HG02610 (cell line): ENCODE measurements at regions not wholly inside any gene's neighbourhood (a gene's known extent, or its start where the extent isn't known, plus 50 kb on each side); places are given as distances from the start of the nearest gene placed in this dataset.
"Not testable (repeated sequence)": the region's sequence is repeated elsewhere in the genome, so short reads cannot be mapped to it uniquely, and the experiment has no call there.

Experiments
- ATAC-seq: cut with Tn5 transposase; IDR thresholded peaks from one replicate; pipeline ENCODE4 v1.9.1; 2021; ENCODE audit warnings: mild to moderate bottlenecking, moderate library complexity; ENCODE audit not compliant: unreplicated experiment

DNA sequence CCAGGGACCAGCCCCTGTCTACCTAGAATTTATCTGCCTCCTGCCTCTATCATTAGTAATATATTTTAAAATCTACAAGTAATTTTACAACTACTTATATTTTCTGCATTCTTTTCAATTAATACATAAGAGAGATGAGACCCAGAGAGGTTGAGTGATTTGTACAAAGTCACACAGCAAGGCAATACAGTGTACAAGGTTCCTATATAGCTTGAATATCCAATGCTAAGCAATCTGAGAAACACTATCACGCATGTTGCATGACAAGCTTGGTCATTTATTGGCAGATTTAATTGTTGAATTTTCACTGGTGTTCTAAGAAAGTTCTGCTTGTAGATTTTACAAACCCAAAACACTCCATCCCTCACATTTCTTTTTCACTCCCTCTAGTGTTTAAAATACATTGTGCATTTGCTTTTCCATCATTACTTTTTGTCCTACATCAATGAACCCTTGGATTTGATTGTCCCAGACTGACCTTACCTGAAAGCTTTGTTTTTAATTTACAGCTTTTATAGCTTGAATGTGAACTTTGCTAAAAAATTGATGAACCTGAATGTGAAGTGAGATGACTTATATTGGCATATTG is 520.9 kb upstream of the CITED2 start:
- ATAC-seq, result no peak

DNA sequence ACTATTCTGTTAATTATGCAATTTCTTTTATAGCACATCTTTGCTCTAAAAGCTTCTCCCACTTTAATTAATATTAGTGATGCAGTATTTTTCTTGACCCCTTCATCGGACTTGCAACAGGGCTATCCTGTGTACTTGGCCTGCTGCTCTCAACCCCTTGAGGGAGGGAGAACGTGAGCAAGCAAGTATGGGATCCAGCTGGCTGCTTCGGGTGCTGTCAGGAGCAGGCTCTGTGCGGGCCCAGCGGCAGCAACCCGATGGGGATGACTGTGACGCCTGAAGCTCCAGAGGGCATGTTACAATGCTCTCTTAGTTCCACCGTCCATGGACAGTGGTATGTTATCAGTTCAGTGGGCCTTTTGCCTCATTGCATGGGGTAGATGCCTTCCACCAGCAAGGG is 519.8 kb upstream of the CITED2 start:
- ATAC-seq, result no peak

DNA sequence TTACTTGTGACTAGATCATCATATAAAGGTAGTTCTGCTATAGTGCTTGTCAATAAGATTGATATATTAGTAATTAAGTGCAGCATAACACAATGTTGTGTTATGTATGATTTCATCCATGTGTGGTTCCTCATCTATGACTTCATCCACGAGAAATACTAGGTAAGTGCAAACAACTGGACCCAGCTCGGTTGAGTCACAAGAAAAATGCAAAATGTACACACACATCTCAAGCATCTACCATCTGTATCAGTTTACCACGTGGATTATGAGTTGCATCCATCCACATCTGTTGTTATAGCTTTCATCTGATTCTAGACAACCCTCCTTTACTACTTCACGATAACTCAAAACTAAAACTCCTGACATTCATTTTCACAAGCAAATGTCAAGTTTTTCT is 517.0 kb upstream of the CITED2 start:
- ATAC-seq, result no peak

DNA sequence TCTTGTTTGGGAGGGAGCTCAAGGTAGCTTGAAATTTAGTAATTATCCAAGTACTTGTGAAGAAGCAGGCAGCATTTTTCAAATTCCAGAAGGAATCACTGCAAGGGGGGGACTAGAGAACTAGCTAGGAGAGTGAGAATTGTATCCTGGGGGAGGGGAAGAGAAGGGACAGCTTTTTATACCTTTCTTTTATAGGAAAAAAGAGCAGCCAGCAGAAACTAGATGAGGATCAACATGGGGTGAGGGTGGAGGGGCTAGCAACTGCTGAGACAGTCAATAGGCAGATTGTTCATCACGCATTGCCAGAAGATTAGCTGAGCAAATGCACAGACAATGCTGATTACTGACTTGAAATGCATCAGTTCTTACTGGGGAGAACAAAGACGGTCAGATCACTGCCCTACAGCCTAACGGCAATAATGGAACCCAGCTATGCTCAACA is 514.3 kb upstream of the CITED2 start:
- ATAC-seq, result no peak

DNA sequence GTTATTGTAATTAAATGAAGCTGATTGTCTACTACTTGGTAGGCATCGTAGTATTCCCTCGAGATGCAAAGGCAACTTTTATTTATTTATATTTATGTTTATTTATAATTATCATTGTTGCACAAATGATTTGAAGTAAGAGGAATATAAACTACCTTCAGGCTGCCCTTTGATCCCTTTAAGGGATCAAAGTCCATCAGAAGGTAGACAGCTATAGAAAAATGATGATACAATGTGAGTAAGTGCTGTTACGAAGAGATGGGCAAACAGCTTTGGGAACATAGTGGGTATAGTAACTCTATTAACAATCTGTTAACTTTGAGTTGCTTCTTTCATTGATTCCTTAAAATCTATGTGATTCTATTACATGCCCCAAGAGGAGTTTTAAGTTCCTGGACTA is 512.8 kb upstream of the CITED2 start:
- no peak for ATAC-seq

DNA sequence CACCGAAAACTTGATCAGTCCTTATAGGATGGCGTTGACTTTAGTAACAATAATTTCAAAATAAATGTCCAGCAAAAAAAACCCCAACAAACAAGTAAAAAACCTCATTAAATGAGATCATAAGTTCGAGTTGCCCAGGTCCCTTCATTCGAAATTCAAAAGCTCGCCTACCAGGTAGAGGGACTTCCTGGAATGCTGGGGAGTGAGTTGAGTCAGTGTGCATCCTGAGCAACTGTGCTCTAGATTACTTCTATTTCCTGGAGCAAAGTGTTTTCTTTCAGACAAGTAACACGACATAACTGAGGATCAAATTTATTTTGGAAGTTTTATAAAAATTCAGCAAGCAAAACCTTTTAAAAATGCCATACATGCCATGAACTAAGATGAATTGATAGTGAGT is 511.9 kb upstream of the CITED2 start:
- ATAC-seq, result no peak

DNA sequence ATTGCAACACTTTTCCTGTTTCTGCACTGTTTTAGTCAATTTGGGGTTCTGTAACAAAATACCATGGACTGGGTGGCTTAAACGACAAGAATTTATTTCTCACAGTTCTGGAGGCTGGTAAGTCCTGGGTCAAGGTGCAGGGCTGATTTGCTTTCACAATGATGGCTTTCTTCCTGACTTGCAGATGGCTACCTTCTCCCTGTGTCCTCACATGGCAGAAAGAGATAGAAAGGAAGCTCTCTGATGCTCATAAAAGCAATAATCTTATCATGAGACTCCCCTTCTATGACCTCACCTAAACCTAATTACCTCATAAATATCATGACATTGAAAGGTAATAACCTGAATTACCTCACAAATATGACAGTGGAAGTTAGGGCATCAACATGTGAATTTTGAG is 511.5 kb upstream of the CITED2 start:
- no peak for ATAC-seq

DNA sequence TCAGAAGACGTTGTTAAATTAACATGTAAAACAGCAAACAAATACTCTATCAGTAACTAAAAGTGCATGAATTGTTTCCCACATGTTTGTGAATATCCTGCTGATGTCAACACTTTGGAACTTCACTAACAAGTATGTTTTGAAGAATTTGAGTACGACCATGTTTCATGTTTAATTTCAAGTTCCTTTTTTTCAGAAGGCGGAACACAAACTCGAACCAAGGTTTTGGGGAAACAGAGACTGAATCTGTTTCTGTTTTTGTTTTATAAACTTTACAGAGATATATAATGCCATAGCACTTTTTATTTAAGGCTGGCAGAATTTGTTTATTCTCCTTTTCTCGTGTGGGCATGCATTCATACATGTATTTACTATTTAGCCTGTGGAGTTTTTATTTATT is 509.3 kb upstream of the CITED2 start:
- no peak for ATAC-seq

DNA sequence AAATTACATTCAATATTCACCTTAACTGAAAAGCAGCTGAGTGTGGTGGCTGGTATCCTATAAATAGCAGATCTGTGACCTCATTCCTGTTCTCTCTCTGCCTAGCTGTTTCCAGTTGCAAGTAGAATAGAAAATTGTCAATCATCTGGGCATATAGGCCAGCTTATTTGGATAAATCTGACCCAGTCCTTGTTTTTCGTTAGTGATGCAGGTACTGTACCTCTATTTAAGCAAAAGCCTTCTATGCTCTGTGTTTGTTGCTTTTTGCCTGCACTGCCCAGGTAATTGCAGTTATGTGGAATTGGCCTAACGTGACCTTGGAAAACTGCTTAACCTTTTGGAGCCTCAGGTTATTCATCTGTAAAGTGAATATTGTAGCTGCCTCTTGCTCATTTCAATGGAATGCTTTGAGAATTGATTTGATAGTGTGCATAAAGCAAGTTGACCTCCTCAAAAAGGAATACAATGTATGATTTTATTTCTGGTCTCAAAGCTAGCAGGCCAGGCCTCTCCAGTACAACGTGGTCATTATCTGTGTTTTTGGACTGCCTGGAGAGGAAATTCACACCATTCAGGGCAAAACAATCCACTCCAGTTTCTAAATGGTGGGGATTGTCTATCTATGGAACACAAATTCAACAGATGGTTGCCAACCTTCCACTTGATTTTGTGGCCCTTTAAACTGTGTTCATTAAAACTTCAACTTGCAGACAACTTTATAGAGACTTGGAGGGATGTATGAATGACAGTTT is 508.7 kb upstream of the CITED2 start:
- ATAC-seq, result peak; percentile 42

DNA sequence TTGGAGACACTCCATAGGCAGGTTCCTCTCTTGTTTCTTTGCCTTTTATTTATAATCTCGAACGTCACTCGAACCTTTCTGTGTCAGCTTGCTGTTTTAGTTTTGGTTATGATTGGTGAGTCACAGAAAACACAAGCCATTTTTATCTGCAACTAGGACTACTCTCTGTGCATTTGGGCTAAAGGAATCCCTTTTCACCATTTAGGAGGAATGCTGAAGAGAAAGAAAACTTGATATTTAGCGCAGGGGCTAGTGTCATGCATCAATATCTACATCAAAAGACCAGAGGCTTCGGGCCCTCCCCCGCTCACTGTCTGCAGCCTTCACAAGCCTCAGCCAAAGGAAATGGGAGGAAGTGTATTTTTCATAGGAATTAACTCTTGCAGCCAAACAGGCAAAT is 507.8 kb upstream of the CITED2 start:
- peak; percentile 38 for ATAC-seq

DNA sequence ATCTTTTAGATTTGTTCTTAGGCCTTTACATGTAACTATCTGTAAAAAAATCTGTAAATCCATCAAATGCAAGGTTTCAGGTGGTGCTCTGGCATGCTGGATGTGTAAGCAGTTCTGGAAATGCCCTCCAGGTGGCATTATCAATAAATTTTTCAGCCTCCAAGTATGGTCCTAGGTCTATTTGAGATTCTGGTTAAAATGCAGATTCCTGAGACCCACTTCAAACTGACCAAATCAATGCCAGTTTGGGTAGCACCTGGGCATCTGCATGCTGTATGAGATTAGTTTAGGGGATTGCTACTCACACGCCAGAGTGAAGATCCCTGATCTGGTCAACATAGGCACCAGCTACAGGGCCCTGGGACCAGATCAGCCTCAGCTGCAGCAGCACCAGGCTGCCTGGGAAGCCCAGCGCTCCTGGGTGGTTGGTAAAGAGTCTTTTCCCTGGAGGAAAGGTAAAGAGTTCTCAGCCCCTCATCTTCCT is 507.3 kb upstream of the CITED2 start:
- peak; percentile 76 for ATAC-seq

DNA sequence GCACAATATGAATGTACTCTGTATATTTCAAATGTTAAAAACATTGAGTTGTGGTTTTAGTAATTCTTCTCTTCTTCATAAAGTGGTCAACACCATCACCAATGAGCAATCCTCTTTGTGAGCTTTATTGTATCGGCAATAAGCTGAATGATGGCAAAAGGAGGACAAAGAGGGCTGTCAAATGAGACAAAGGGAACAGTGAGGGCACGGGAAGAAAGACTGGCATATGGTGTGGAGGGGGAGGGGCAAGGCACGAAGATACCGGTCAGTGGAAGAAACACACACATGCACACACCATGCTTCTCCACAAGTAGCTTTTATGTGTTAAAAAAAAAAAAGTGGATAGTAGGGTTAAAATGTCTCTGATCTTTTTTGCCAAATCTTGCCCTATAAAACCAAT is 506.8 kb upstream of the CITED2 start:
- ATAC-seq, result no peak

DNA sequence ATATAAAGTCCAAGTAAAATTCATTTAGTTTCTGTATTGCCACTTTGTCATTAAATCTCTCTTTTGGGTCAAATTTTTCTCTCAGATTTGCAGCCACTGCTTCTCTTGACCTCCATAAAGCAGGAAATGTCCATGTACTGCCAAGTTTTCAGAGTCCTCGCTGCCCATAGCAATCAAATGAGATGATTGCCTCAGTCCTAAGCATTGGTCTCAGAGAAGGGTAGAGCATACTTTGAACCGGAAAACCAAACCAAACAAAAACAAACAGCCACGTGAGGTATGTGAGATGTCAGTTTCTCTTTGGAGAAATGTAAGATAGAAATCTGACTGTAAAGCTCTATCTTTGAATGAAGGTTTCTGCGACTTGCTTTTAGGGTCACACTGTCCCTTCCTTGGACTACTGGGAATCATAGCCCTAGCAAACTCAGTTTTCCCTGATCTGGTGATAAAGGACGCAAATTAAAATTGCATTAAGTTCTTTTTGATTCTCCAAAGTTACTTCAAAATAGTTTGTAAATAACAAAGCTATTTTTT is 505.4 kb upstream of the CITED2 start:
- no peak for ATAC-seq

DNA sequence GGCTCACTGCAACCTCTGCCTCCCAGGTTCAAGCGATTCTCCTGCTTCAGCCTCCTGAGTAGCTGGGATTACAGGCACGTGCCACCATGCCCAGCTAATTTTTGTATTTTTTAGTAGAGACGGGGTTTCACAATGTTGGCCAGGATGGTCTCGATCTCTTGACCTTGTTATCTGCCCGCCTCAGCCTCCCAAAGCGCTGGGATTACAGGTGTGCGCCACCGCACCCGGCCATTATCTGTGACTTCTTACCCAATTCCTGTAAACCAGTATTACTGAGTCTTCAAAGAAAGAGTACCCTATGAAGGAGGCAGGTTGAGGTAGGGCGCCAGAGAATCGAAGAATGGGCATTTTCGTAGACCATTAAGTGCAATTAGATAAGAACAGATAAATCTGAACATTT is 504.8 kb upstream of the CITED2 start:
- not testable (repeated sequence) for ATAC-seq

DNA sequence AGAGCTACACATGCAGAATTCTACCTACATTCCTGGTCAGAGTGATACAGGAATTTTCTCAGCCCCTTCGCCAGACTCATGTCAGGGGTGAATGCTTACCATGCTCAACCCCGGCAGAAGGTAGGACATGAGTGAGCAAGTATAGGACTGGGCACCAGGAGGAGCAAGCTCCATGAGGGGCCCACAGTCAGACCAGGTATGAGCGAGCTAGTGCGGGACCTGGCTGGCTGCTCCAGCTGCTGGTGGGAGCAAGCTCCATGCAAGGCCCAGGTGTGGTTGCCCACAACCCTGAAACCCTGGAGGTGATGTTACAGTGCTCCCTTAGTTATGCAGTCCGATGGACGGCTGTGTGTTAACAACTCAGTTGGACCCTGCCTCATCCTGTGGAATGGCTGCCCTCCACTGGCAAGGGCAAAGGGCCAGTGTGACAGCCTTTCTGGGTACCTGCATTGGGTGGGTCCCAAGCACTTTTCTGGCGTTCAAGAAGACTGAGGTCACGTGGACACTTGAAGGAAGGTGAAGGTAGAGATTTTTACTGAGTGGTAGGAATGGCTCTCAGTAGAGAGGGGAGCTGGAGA is 503.5 kb upstream of the CITED2 start:
- no peak for ATAC-seq

DNA sequence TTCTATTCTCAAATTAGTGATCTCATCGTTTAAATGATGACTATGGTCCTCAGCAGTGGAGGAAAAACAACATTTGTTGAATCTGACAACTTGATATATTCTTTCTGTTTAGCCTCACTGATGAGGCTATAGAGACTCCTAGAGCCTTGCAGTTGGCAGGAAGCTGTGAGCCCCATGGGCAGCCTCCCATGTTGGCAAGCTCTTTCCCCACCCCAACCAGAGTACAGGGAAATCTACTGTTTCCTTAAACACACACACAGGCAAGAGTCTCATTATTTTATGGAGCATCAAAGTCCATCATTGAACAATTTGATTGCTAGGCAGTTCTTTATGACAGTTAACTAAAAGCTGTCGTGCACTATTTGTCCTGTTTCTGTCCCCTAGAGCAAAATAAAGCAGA is 498.2 kb upstream of the CITED2 start:
- no peak for ATAC-seq

DNA sequence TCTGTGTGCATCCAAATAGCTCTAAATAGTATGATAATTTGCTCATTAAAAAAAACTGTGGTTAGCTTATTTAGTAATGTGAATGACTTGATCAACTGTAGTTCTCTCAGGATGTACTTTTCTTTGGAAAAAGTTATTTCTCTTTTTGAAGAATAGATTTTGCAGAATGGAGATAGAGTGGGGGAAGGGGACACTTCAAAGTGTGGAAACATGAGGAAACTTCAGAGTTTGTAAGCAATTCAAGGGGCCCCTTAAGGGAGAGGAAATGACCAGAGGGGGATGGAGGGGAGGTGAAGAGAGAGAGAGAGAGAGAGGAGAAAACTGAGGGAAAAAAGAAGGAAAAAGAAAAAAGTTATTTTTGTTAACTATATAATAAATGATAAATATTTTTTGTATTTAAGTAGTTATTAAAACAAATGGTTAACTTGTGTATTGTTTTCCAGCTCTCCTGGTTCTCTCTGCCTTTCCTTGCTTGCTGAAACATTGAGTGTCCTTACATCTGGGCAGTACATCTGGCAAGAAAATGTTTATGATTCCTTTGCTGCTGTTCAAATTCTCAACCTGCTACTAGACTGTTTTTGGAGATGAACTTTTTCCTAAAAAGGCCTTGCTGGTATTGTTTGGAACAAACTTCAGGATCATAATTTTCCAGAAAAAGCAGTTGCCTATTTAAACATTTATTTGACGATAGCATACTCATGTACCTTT is 497.5 kb upstream of the CITED2 start:
- no peak for ATAC-seq

DNA sequence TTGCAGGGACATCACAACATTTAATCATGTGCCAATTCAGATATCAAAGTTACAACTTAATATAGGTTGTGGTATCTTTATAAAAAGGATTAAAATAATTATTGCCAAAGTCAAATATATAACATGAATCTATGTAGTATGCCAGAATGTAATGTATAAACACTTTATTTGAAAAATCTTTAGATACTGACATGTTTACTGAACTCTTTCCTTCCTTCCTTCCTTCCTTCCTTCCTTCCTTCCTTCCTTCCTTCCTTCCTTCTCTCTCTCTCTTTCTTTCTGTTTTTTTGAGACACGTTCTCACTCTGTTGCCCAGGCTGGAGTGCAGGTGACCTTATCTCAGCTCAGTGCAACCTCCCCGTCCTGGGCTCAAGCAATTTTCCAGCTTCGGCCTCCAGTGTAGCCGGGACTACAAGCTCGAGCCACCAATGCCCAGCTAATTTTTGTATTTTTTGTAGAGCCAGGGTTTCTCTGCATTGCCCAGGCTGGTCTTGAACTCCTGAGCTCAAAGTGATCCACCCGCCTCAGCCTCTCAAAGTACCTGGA is 496.8 kb upstream of the CITED2 start:
- no peak for ATAC-seq

DNA sequence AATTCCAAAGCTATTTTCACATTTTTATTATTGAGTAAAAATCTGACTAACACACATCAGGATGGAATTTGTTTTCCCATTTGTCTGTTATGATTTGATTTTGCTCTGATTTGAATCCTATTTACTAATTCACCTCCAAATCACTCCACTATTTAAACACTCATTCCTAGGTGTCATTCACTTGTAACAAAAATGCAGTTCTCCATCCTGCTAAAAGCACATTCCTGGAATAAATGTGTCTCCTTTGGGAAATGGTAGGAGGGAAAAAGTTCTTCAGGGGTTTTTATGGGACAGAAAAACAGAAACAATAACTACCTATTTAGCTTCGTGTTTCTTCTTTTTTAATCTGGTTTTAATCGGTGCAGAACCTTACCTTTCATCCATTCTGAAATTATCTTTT is 494.1 kb upstream of the CITED2 start:
- ATAC-seq, result no peak

DNA sequence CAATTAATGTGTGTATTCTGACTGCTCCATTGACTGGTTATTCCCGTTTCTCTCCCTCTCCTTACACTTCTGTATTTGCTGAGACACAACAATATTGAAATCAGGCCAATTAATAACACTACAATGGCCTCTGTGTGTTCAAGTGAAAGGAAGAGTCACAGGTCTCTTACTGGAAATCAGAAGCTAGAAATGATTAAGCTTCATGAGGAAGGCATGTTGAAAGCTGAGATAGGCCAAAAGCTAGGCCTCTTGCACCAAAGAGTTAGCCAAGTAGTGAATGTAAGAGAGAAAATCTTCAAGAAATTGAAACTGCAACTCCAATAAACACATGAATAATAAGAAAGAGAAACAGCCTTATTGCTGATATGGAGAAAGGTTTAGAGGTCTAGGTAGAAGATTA is 489.5 kb upstream of the CITED2 start:
- ATAC-seq, result no peak

DNA sequence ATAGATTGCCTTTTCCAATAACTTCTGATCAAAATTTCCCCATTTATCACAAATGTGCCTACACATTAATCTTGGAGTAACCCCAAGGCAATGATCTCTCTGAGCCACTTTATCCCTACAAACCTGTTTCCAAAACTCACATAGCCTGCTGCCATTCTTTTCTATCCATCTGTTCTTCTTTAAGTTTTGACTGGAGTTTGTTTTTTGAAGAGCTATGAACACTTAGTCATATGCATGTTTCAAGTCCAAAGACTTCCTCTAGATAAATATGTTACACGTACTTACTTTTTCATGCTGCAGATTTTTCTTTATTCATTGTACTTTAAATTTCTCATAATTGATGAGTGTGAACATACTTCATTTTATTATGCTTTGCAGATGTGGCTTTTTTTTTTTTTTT is 488.9 kb upstream of the CITED2 start:
- ATAC-seq, result no peak
